HL-60 (cell line): ENCODE measurements at regions not wholly inside any gene's neighbourhood (a gene's known extent, or its start where the extent isn't known, plus 50 kb on each side); places are given as distances from the start of the nearest gene placed in this dataset.

Experiments used
- CTCF ChIP-seq: IDR thresholded peaks from one replicate; pipeline ENCODE4 v1.5.1; 2011; ENCODE audit warnings: low read length, control low read depth, inconsistent platforms; ENCODE audit not compliant: insufficient read depth
- GABPA ChIP-seq: IDR thresholded peaks from 2 replicates; pipeline ENCODE4 v1.6.1; 2012; ENCODE audit warnings: low read depth
- POLR2AphosphoS5 ChIP-seq: IDR thresholded peaks from 2 replicates; pipeline ENCODE4 v1.6.1; 2012; ENCODE audit warnings: low read depth
- REST ChIP-seq: IDR thresholded peaks from 2 replicates; pipeline ENCODE4 v1.6.1; 2012; ENCODE audit warnings: low read depth; ENCODE audit not compliant: insufficient replicate concordance

- TF ChIP-seq CTCF (no peak), GABPA (no peak), POLR2AphosphoS5 (no peak), REST (no peak)
These were observed 588.7 kb downstream of the CPS1 start for GRCh38 chr2:211144974-211145665.
